Endothelial cell of umbilical vein (primary cell): ENCODE measurements at regions not wholly inside any gene's neighbourhood (a gene's known extent, or its start where the extent isn't known, plus 50 kb on each side); places are given as distances from the start of the nearest gene placed in this dataset.
A peak's percentile ranks its signal among the peaks of the same experiment; 100 is the strongest.

ENCODE experiments used
- BruUV-seq: library from RNA; stranded (reverse); fragments of 400-500 nt; replicated peaks from 2 replicates; lab custom pipeline; 2021; lab: Mats Ljungman, UMichigan
- CTCF ChIA-PET: fragments of 300-600, 350-600 bp; sonication (Branson Sonifier 250); formaldehyde crosslinking; loops from one replicate; lab custom pipeline; 2021; ENCODE audit warnings: antibody characterized with exemption, inconsistent platforms; lab: Charles Lee
- POLR2A ChIA-PET: fragments of 300-600, 350-600 bp; sonication (Branson Sonifier 250); formaldehyde crosslinking; loops from one replicate; lab custom pipeline; 2021; ENCODE audit warnings: antibody characterized with exemption, inconsistent platforms; lab: Charles Lee
- DNase-seq: peaks from one replicate; pipeline ENCODE4 v3.0.0-alpha.2; 2011; ENCODE audit warnings: low read depth, low spot score
- FAIRE-seq: peaks from 2 replicates; lab custom pipeline; 2011; peaks lifted over from hg19 to GRCh38; lab: Jason Lieb, UNC
- H2AFZ ChIP-seq: 2 replicates; pipeline ENCODE4 v1.6.0; 2012; ENCODE audit warnings: low read depth, low read length, control low read depth, inconsistent platforms
- H3K27ac ChIP-seq: 2 replicates; pipeline ENCODE4 v1.5.1; 2011; ENCODE audit warnings: low read depth, mild to moderate bottlenecking, control low read depth, low read length, moderate library complexity; ENCODE audit not compliant: insufficient read depth
- H3K27me3 ChIP-seq, 2 experiments: 2 replicates each; pipeline versions ENCODE4 v1.6.0 to v1.6.1; 2011; ENCODE audit warnings: low read length in 2 of 2, mixed read lengths in 1 of 2; ENCODE audit not compliant: control insufficient read depth in 2 of 2, insufficient read depth in 2 of 2
- H3K36me3 ChIP-seq, 2 experiments: 2 replicates in 1 of 2; 3 replicates in 1 of 2; pipeline ENCODE4 v1.5.1; 2011; ENCODE audit warnings: low read length in 2 of 2, mild to moderate bottlenecking in 1 of 2, moderate library complexity in 1 of 2; ENCODE audit not compliant: control insufficient read depth in 2 of 2, insufficient read depth in 2 of 2; ENCODE audit errors: extremely low read depth in 1 of 2
- H3K4me1 ChIP-seq: 3 replicates; pipeline ENCODE4 v1.5.1; 2011; ENCODE audit warnings: mild to moderate bottlenecking, low read length; ENCODE audit not compliant: control insufficient read depth, insufficient read depth; ENCODE audit errors: extremely low read depth
- H3K4me2 ChIP-seq: 2 replicates; pipeline ENCODE4 v1.6.1; 2011; ENCODE audit warnings: low read length, control low read depth, mixed read lengths; ENCODE audit not compliant: insufficient read depth
- H3K4me3 ChIP-seq, 3 experiments: fragments of 200-600 bp in 1 of 3; sonication (generic), shearing (Covaris generic) in 1 of 3; replicated peaks in 1 of 3; 2 replicates each; pipeline ENCODE4 v1.5.1; 2011 to 2016; ENCODE audit warnings: control low read depth in 3 of 3, low read length in 3 of 3, mild to moderate bottlenecking in 2 of 3, inconsistent platforms in 1 of 3, low read depth in 1 of 3, moderate library complexity in 1 of 3; ENCODE audit not compliant: insufficient read depth in 1 of 3
- H3K79me2 ChIP-seq: 2 replicates; pipeline ENCODE4 v1.6.0; 2012; ENCODE audit warnings: low read length, inconsistent platforms; ENCODE audit not compliant: control insufficient read depth, insufficient read depth
- H3K9ac ChIP-seq: replicated peaks from 2 replicates; pipeline ENCODE3; 2011; ENCODE audit warnings: low read length, control low read depth; ENCODE audit not compliant: insufficient read depth; ENCODE audit errors: extremely low read depth
- H3K9me1 ChIP-seq: replicated peaks from 3 replicates; pipeline ENCODE4 v1.6.0; 2011; ENCODE audit warnings: mild to moderate bottlenecking, low read length; ENCODE audit not compliant: control insufficient read depth, insufficient read depth; ENCODE audit errors: extremely low read depth
- H3K9me3 ChIP-seq: replicated peaks from 2 replicates; pipeline ENCODE4 v1.5.1; 2012; ENCODE audit warnings: low read length, inconsistent platforms; ENCODE audit not compliant: control insufficient read depth, insufficient read depth
- H4K20me1 ChIP-seq: replicated peaks from 2 replicates; pipeline ENCODE3; 2011; ENCODE audit warnings: mild to moderate bottlenecking, low read length; ENCODE audit not compliant: control insufficient read depth, insufficient read depth; ENCODE audit errors: extremely low read depth
- CTCF ChIP-seq, 2 donors: IDR thresholded peaks; 1 replicate in 1 of 2; 2 replicates in 1 of 2; pipeline ENCODE4 v1.5.1; 2011; ENCODE audit warnings: low read length in 2 of 2, mild to moderate bottlenecking in 2 of 2, moderate library complexity in 2 of 2, control low read depth in 1 of 2, inconsistent platforms in 1 of 2, low read depth in 1 of 2; ENCODE audit not compliant: insufficient read depth in 1 of 2; ENCODE audit errors: extremely low read depth in 1 of 2
- EZH2 ChIP-seq: IDR thresholded peaks from 2 replicates; pipeline ENCODE4 v1.6.1; 2012; ENCODE audit warnings: borderline replicate concordance, low read depth, mild to moderate bottlenecking, moderate library complexity, low read length, inconsistent platforms; ENCODE audit not compliant: severe bottlenecking
- FOS ChIP-seq: IDR thresholded peaks from 2 replicates; pipeline ENCODE4 v1.6.1; 2011; ENCODE audit warnings: mild to moderate bottlenecking, low read length, moderate library complexity, borderline replicate concordance; ENCODE audit not compliant: insufficient read depth
- GATA2 ChIP-seq: IDR thresholded peaks from 2 replicates; pipeline ENCODE4 v1.7.0; 2011; ENCODE audit warnings: low read depth, mild to moderate bottlenecking, moderate library complexity, mixed read lengths, low read length; ENCODE audit not compliant: insufficient read length, insufficient read depth
- JUN ChIP-seq: IDR thresholded peaks from 2 replicates; pipeline ENCODE4 v1.6.1; 2011; ENCODE audit warnings: borderline replicate concordance, low read depth; ENCODE audit not compliant: insufficient read length, insufficient read depth
- MAX ChIP-seq: IDR thresholded peaks from 2 replicates; pipeline ENCODE4 v1.6.1; 2011; ENCODE audit not compliant: insufficient read depth, insufficient read length
- MYC ChIP-seq: IDR thresholded peaks from one replicate; pipeline ENCODE4 v1.6.1; 2011; ENCODE audit warnings: mild to moderate bottlenecking, low read depth, low read length
- POLR2A ChIP-seq: IDR thresholded peaks from 2 replicates; pipeline ENCODE4 v1.6.1; 2012; ENCODE audit warnings: low read depth, mild to moderate bottlenecking, control low read depth, low read length
- POLR2AphosphoS5 ChIP-seq: IDR thresholded peaks from 2 replicates; pipeline ENCODE4 v1.6.1; 2012; ENCODE audit warnings: low read depth, mild to moderate bottlenecking, control low read depth, low read length, moderate library complexity; ENCODE audit not compliant: insufficient read depth
- dilution Hi-C: fragments of 300-500 bp; cut with MboI; formaldehyde crosslinking; loops from one replicate; pipeline ENCODE4 v1.15.0; 2019; ENCODE audit warnings: low sequenced_read_pairs; ENCODE audit not compliant: extremely low pct_ligation_motif_present
- intact Hi-C: fragments of 100-400 bp; cut with micrococcal nuclease; formaldehyde crosslinking; loops from one replicate; pipeline ENCODE4 v1.10.0; 2022

- Histone ChIP-seq H3K4me3 (no peak overlapping the region), H3K9me1 (no peaks in the 10 kb centered on the region), H3K9ac (no peak overlapping the region), H3K27ac (peak overlapping the region; percentile 58), H2AFZ (no peak overlapping the region), H3K9me3 (no peaks in the 10 kb centered on the region), H3K79me2 (no peaks in the 10 kb centered on the region), H3K4me1 (peaks cover 24% of the 10 kb centered on the region), H3K4me2 (peak overlapping the region; percentile 45), H4K20me1 (no peaks in the 10 kb centered on the region), H3K27me3 (peaks cover 0 to 1% of the 10 kb centered on the region in 2 experiments), H3K36me3 (no peaks in the 10 kb centered on the region)
- no TSS peak for BruUV-seq
- intact Hi-C loops (no loop called here), dilution Hi-C loops (no loop called here)
- peak; percentile 84 for DNase-seq
- ChIA-PET CTCF (interaction anchor here (1.4 to 2.2 kb wide), 2 partner anchors 60 to 152 kb away, joined by 3 to 14 read pairs; no protein-coding TSS in a partner anchor), POLR2A (no interaction called here)
- TF ChIP-seq FOS (peak; percentile 87), MYC (no peak), POLR2AphosphoS5 (no peak), MAX (no peak), POLR2A (no peak), CTCF (IDR thresholded peaks at IDR 0.05; ENCODE audit: extremely low read depth in 1 of 2, insufficient read depth in 1 of 2, low read depth in 1 of 2, low read length in 2 of 2) (no peak), GATA2 (no peak), EZH2 (no peak), JUN (peak; percentile 86)
- no peak for FAIRE-seq
Measured at GRCh38 chr16:63613701-63614100, 1508.2 kb downstream of the CDH11 start.
